ENCODE measurements at regions not wholly inside any gene's neighbourhood (a gene's known extent, or its start where the extent isn't known, plus 50 kb on each side); places are given as distances from the start of the nearest gene placed in this dataset.

DNA sequence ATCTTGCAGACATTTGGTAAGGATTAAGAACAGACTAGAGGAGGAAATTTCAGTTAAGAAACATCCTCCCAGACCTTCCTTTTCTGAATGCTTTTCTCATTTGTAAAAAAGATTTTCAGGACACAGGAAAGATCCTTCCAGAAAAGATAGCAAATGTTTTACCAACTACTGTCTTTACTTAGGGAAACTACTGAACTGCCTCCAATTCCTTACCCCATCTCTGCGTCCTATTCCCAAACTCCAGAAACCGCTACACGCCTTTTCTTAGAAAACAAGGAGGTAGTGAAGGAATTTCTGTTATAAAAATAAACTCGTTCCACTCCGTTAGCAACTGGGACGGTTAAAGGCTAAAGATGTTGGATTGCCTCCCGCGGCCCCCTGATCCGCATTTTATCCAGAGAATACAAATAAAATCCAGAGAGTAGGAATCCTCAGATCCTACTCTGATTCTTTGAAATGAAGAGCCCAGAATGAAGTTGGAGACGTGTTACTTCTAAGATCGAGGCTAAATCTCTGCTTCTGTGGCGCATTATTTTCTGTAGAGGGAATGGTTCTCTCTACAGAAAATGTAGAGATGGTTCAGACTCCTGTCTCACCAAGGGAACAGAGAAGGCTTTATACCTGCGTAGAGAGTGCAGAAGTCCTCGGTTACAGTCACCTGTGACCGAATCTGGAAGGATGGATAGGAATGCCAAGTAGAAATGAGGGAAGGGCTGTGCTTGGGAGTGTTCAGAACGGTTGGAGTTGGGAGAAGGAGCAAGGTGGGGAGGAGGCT lies 133.0 kb downstream of the GPX5 start:
- no peak for DNase-seq
- TF ChIP-seq, protein P1, sequence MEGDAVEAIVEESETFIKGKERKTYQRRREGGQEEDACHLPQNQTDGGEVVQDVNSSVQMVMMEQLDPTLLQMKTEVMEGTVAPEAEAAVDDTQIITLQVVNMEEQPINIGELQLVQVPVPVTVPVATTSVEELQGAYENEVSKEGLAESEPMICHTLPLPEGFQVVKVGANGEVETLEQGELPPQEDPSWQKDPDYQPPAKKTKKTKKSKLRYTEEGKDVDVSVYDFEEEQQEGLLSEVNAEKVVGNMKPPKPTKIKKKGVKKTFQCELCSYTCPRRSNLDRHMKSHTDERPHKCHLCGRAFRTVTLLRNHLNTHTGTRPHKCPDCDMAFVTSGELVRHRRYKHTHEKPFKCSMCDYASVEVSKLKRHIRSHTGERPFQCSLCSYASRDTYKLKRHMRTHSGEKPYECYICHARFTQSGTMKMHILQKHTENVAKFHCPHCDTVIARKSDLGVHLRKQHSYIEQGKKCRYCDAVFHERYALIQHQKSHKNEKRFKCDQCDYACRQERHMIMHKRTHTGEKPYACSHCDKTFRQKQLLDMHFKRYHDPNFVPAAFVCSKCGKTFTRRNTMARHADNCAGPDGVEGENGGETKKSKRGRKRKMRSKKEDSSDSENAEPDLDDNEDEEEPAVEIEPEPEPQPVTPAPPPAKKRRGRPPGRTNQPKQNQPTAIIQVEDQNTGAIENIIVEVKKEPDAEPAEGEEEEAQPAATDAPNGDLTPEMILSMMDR (IDR thresholded peaks at IDR 0.05; ENCODE audit: borderline replicate concordance) = no peak
- Histone ChIP-seq H3K27me3 (ENCODE audit: low read depth) (peaks cover 100% of the 10 kb centered on the region), H3K4me1 (peaks cover 10% of the 10 kb centered on the region), H3K4me3 (peak overlapping the region; percentile 58), H3K36me3 (no peaks in the 10 kb centered on the region), H3K27ac (replicated peaks) (no peak overlapping the region), H3K9me3 (replicated peaks) (no peaks in the 10 kb centered on the region)
- intact Hi-C loops (cut with micrococcal nuclease) = no loop called here

DNA sequence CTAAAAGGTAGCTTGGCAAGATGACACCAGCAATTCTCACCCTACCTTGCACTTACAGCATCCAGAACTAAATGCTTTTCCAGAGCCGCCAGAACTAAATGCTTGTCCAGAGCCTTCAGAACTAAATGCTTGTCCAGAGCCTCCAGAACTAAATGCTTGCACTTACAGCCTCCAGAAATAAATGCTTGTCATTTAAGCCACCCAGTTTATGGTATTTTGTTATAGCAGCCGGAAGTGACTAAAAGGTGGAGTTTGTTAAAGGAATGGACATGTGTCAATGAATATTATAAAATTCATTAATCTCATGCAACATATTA lies 133.5 kb downstream of the GPX5 start:
- Histone ChIP-seq H3K27me3 (ENCODE audit: low read depth) (peaks cover 99% of the 10 kb centered on the region), H3K4me3 (peak overlapping the region; percentile 58), H3K36me3 (no peaks in the 10 kb centered on the region), H3K27ac (replicated peaks) (no peak overlapping the region), H3K9me3 (replicated peaks) (no peaks in the 10 kb centered on the region), H3K4me1 (peaks cover 10% of the 10 kb centered on the region)
- intact Hi-C loops (cut with micrococcal nuclease) = no loop called here
- no peak for DNase-seq
- TF ChIP-seq, protein P1 (IDR thresholded peaks at IDR 0.05; ENCODE audit: borderline replicate concordance) = no peak

DNA sequence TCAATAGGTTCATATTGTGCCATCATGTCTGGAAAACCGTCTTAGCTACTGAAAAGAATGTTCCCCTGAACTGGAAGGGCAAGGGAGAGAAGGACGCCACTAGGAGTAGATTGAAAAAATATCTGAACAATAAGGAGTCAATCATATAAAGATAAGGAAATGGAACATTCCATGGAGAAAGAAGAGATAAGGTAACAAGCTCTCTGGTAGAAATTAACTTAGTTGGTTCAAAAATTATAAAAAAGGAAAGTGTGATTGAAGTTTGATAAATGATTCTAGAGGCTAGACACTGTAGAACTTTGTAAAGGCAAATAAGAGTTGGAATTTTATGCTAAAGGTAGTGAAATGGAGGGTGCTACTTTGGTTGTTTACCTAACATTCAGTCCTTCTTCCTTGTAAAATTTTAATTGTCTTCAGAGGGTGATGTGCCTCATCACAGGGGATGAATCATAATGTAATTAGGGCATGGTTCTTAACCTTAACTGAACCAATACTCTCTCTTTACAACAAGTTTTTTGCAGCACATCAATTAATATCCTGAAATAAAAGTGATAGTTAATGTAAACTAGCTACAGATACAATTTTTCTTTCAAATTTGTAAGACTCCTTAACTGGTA lies 135.5 kb downstream of the GPX5 start:
- TF ChIP-seq, protein P1 (IDR thresholded peaks at IDR 0.05; ENCODE audit: borderline replicate concordance) = no peak
- no peak for DNase-seq

DNA sequence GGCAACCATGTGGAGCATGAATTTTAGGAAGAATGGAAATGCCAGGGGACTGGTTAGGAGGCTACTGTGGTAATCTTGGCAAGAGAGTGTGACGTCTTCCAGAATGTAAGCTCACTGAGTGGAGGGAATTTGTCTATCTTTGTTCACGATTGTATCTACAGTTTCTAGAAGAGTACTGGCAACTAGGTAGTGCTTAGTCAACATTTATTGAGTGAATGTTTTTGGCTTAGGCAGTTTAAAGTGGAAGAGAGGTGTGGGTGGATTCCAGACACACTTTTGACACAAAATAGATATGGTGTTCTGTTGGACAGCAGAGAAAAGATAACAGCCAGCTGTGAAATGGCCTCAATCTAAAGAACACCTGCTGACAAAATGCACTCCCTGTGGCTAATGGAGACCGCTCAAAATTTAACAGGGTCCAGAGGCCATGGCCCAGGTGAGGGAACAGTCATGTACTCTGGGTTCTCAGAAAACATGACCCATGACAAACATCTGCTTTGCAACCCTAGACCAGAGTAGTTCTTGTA lies 139.3 kb downstream of the GPX5 start:
- no peak overlapping the region for H3K27ac ChIP-seq (replicated peaks)
- peaks cover 74% of the 10 kb centered on the region for H3K27me3 ChIP-seq (ENCODE audit: low read depth)
- H3K36me3 ChIP-seq = no peaks in the 10 kb centered on the region
- intact Hi-C loops (cut with micrococcal nuclease) = no loop called here
- no peaks in the 10 kb centered on the region for H3K4me1 ChIP-seq
- no peaks in the 10 kb centered on the region for H3K9me3 ChIP-seq (replicated peaks)
- DNase-seq = no peak
- no peak overlapping the region for H3K4me3 ChIP-seq
- TF ChIP-seq, protein P1 (IDR thresholded peaks at IDR 0.05; ENCODE audit: borderline replicate concordance) = no peak

More for the DNA sequence above, 135.5 kb downstream of the GPX5 start:
- Histone ChIP-seq H3K9me3 (replicated peaks) (no peaks in the 10 kb centered on the region), H3K27me3 (ENCODE audit: low read depth) (peaks cover 99% of the 10 kb centered on the region), H3K36me3 (no peaks in the 10 kb centered on the region), H3K4me3 (no peak overlapping the region), H3K4me1 (peaks cover 10% of the 10 kb centered on the region), H3K27ac (replicated peaks) (no peak overlapping the region)
- intact Hi-C loops (cut with micrococcal nuclease) = no loop called here

DNA sequence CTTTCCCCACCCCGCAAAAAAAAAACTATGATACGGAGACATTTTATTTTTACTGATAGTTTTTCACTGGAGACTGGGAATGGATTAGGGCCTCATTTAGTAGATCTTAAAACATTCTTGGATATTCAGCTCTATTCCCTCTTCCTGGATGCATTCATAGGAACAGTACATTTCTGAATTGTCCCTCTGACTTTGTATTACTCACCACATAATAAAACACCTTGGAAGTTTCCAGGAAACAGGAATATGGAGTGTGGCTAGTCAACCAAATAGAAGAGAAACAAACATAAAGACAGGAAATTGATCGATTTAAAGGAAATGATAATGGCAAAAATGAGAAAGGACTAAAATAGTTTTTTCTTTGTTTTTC lies 147.7 kb downstream of the GPX5 start:
- H3K9me3 ChIP-seq (replicated peaks) = no peaks in the 10 kb centered on the region
- intact Hi-C loops (cut with micrococcal nuclease) = no loop called here
- no peak for DNase-seq
- no peak overlapping the region for H3K27ac ChIP-seq (replicated peaks)
- TF ChIP-seq, protein P1 (IDR thresholded peaks at IDR 0.05; ENCODE audit: borderline replicate concordance) = no peak
- no peaks in the 10 kb centered on the region for H3K36me3 ChIP-seq
- peaks cover 11% of the 10 kb centered on the region for H3K4me1 ChIP-seq
- H3K4me3 ChIP-seq = peak overlapping the region; percentile 36
- peaks cover 91% of the 10 kb centered on the region for H3K27me3 ChIP-seq (ENCODE audit: low read depth)

Measured in left ventricle myocardium inferior (tissue), 1 donor.